SK-N-SH (cell line): ENCODE measurements at regions not wholly inside any gene's neighbourhood (a gene's known extent, or its start where the extent isn't known, plus 50 kb on each side); places are given as distances from the start of the nearest gene placed in this dataset.

Experiments used
- CTCF ChIP-seq: fragments of 200-600 bp; sonication (generic); IDR thresholded peaks from 2 replicates; pipeline ENCODE4 v1.6.1; 2017; ENCODE audit warnings: antibody characterized with exemption, mild to moderate bottlenecking, moderate library complexity
- ELF1 ChIP-seq: IDR thresholded peaks from 2 replicates; pipeline ENCODE4 v1.4.0; 2012
- FOSL2 ChIP-seq: IDR thresholded peaks from 2 replicates; pipeline ENCODE4 v1.4.0; 2012; ENCODE audit warnings: low read depth, mild to moderate bottlenecking, moderate library complexity, borderline replicate concordance
- GABPA ChIP-seq: IDR thresholded peaks from 2 replicates; pipeline ENCODE4 v1.4.0; 2012; ENCODE audit warnings: low read depth, mild to moderate bottlenecking
- JUND ChIP-seq: IDR thresholded peaks from 2 replicates; pipeline ENCODE4 v1.4.0; 2012
- RCOR1 ChIP-seq: fragments of 150-350 bp; IDR thresholded peaks from 2 replicates; pipeline ENCODE4 v1.6.1; 2017; ENCODE audit warnings: antibody characterized with exemption, low read length
- SIN3A ChIP-seq: IDR thresholded peaks from 2 replicates; pipeline ENCODE4 v1.6.1; 2012; ENCODE audit warnings: low read depth, mild to moderate bottlenecking, low read length, moderate library complexity, borderline replicate concordance
- TAF1 ChIP-seq: IDR thresholded peaks from 2 replicates; pipeline ENCODE4 v1.6.1; 2012; ENCODE audit warnings: low read depth, mild to moderate bottlenecking, low read length, moderate library complexity, borderline replicate concordance
- TF ChIP-seq, protein P1 (sequence below): IDR thresholded peaks from 2 replicates; pipeline ENCODE4; 2012

- TF ChIP-seq ELF1 (no peak), CTCF (no peak), GABPA (no peak), FOSL2 (no peak), TAF1 (no peak), SIN3A (no peak), RCOR1 (no peak), JUND (no peak)
- TF ChIP-seq, protein P1, sequence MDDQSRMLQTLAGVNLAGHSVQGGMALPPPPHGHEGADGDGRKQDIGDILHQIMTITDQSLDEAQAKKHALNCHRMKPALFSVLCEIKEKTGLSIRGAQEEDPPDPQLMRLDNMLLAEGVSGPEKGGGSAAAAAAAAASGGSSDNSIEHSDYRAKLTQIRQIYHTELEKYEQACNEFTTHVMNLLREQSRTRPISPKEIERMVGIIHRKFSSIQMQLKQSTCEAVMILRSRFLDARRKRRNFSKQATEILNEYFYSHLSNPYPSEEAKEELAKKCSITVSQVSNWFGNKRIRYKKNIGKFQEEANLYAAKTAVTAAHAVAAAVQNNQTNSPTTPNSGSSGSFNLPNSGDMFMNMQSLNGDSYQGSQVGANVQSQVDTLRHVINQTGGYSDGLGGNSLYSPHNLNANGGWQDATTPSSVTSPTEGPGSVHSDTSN: no peak
Measured at GRCh38 chr6:137937834-137938233, 70.8 kb downstream of the TNFAIP3 start.
